ENCODE measurements at regions not wholly inside any gene's neighbourhood (a gene's known extent, or its start where the extent isn't known, plus 50 kb on each side); places are given as distances from the start of the nearest gene placed in this dataset.

GRCh38 chr12:45660330-45660729 is 69.2 kb upstream of the ARID2 start:
- no peak for TF ChIP-seq CTCF (IDR thresholded peaks at IDR 0.05)
- ATAC-seq (ENCODE audit: low FRiP score) (no peak), DNase-seq (ENCODE audit: low spot score) (no peak)

- DNase-seq (ENCODE audit: low spot score) = no peak
- TF ChIP-seq CTCF (IDR thresholded peaks at IDR 0.05) = no peak
- ATAC-seq (ENCODE audit: low FRiP score) = no peak
Measured at GRCh38 chr12:45663455-45663854, 66.1 kb upstream of the ARID2 start.

- DNase-seq (ENCODE audit: low spot score) = no peak
- no peak for ATAC-seq (ENCODE audit: low FRiP score)
- no peak for TF ChIP-seq CTCF (IDR thresholded peaks at IDR 0.05)
Measured at GRCh38 chr12:45665941-45666340, 63.6 kb upstream of the ARID2 start.

GRCh38 chr12:45666396-45666795 is 63.1 kb upstream of the ARID2 start:
- DNase-seq (ENCODE audit: low spot score) (no peak), ATAC-seq (ENCODE audit: low FRiP score) (no peak)
- TF ChIP-seq CTCF (IDR thresholded peaks at IDR 0.05) = no peak

GRCh38 chr12:45666816-45667215 is 62.7 kb upstream of the ARID2 start:
- ATAC-seq (ENCODE audit: low FRiP score) = no peak
- no peak for DNase-seq (ENCODE audit: low spot score)
- TF ChIP-seq CTCF (IDR thresholded peaks at IDR 0.05) = no peak

GRCh38 chr12:45667761-45668160 is 61.7 kb upstream of the ARID2 start:
- no peak for TF ChIP-seq CTCF (IDR thresholded peaks at IDR 0.05)
- DNase-seq (ENCODE audit: low spot score) (no peak), ATAC-seq (ENCODE audit: low FRiP score) (no peak)

- no peak for TF ChIP-seq CTCF (IDR thresholded peaks at IDR 0.05)
- DNase-seq (ENCODE audit: low spot score) (no peak), ATAC-seq (ENCODE audit: low FRiP score) (no peak)
Measured at GRCh38 chr12:45668641-45669040, 60.9 kb upstream of the ARID2 start.

Measured in omental fat pad (tissue), 3 donors.